Inflammatory macrophage treated with lipopolysaccharide for 4 hours (primary cell): ENCODE measurements at regions not wholly inside any gene's neighbourhood (a gene's known extent, or its start where the extent isn't known, plus 50 kb on each side); places are given as distances from the start of the nearest gene placed in this dataset.

Experiments used
- DNase-seq: peaks from one replicate; pipeline ENCODE4 v3.0.0-alpha.2; 2020

DNA sequence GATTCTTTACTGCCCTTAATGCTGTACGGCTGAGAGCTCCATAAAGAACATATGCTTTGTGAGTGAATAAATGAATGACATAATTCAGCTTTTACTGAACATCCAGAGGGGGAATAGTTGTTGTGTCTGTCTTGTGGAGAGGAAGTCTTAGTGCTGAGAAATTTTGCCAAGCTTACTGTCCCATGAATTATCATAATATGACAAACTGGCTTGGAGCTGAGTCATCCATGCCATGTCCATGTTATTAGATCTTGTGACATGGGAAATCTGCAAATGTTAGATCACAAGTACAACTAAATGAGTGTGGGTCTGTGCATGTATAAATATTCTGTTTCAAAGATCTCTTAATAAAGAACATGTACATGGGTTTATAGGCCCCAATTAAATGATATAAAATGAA is 350.4 kb downstream of the BMP4 start:
- DNase-seq, result no peak

DNA sequence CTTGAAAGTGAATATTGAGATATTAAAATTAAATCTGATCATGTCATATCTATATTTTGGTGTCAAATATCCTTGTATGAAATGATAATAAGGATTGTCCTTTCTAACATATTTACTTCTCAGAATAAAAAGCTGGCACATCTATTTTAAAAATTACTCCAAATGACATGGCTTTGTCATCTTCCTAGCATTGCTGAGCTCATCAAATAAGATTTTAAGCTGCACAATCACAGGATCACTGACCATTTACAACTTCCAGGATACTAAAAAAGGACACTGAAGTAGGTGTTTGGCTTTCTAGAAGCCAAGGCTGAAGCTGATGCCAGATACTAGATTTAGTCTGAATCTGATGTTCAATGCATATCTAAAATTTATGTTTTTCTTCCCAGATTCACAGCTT is 351.1 kb downstream of the BMP4 start:
- DNase-seq, result no peak

DNA sequence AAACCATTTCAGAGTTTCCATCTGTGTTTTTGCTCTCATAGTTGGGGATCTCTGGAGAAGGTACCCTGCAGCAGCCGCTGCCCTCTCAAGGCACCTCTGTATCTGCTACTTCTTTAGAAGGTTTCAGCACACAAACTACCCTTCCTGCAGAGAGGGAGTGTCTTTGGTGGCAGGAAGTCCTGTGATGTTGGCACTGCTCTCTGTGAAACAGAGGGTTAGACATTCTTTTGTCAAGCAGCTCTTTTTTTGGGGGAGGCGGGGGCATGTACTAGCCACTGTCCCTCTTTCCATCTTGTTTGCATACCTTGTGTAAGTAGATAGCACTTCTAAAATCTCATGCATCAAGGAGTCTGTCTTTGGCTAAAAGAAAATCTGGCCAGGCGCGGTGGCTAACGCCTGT is 352.6 kb downstream of the BMP4 start:
- no peak for DNase-seq

DNA sequence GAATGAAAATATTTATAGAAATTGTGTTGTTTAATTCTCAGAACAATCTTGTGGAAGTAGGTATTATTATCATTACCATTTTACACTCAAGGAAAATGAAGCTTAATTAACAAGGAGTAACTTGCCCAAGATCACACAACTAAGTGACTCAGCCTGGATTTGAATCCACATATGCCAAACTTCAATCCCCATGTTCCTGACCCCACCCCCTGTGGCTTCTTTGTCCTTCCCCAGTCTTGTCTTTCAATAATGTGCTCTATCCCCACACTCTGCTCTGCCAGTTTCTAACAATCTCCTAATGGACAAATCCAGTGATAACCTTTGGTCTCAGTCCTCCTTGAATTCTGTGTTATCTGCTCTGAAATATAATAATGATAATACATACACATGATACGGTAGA is 355.2 kb downstream of the BMP4 start:
- no peak for DNase-seq

DNA sequence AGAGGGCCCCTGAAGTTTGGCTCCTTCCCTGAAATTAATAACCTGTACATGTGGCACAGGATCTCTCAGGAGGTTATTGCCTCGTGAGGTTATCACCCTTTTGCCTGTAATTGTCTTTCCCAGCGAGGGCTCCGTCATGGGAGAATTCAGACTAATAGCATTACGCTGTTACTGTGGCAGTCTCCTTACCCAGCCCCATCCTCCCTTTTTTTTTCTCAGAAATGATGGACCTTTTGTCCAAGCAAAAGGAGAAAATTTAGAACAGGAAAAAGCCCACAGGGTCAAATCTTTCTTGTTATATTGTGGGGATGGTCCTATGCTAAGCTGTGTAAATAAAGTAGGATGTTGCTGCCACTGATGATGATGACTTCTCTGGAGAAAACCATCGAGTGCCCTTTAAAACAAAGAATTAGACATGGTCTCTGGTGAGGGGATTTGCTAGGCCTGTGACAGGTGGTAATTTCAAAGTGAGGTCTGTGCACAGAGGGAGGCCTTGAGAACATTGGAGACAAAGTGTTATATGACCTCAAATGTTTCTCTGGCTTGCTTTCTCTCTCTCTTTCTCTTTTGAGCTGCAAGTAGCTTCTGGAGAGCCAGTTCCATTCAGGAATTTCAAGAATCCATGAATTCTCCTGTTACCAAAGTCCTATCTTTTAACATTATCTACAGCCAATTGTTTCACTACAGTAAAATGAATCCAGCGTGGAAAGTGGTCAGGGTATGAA is 357.2 kb downstream of the BMP4 start:
- DNase-seq, result no peak

DNA sequence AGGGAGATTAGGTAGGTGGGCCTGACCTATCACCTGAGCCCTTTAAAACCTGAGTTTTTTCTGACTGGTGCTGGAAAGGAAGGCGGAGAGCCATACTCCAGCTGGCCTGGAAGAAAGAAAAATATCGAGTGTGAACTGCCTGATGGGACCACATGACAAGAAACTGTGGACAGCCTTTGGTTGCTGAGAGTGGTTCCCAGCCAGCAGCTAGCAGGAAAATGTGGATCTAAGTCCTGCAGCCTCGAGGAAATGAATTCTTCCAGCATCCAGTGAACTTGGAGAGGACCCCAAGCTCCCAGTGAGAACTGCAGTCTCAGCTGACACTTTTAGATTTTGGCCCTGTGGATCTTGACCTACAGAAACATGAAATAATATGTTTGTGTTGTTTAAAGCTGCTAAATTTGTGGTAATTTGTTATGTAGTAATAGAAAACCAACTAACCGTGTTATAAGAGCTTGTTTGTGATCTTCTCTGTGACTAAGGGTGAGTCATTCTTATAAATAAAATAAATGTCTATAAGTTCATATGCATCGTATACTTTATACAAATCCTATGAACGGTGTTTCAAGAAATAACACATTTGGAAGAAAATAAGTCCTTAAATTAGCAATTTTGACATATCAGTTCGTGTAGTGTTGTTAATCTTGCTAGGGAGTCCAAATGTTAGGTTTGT is 359.6 kb downstream of the BMP4 start:
- DNase-seq, result no peak

DNA sequence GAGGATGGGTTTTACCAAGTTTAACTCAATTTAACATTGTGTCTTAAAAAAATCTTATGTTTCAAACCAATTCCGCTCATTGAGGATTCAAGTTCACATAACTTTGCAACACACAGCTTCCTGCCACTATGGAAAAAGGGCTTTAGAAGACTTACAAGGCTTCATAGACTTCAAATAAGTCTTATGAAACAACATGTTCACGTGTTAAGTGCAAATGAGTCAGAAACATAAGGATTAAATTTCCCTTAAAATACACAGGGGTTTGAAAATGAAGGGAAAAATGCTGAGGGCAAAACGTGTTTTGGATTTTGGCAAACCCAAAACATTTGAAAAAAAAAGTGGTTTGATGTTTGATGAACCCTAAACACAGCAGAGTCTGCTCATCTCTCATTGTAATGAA is 364.8 kb downstream of the BMP4 start:
- DNase-seq, result no peak

DNA sequence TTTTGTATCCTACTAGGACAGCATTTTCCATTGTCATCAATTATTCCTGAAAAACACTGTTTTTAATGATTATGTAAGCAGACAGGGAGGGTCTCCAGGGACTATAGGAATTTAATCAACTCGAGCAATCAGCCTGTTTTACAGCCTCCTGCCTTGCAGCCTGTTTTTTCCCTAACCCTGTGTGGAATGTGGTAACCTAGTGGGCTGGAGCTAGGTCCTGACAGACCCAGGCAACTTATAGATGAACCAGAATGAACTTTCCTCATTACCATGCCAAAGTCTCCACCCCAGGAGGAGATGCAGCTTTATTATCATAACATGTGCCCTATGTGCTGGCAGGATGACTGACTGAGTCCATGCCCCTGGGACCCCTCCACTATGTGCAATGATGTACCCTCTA is 375.1 kb downstream of the BMP4 start:
- DNase-seq, result no peak

DNA sequence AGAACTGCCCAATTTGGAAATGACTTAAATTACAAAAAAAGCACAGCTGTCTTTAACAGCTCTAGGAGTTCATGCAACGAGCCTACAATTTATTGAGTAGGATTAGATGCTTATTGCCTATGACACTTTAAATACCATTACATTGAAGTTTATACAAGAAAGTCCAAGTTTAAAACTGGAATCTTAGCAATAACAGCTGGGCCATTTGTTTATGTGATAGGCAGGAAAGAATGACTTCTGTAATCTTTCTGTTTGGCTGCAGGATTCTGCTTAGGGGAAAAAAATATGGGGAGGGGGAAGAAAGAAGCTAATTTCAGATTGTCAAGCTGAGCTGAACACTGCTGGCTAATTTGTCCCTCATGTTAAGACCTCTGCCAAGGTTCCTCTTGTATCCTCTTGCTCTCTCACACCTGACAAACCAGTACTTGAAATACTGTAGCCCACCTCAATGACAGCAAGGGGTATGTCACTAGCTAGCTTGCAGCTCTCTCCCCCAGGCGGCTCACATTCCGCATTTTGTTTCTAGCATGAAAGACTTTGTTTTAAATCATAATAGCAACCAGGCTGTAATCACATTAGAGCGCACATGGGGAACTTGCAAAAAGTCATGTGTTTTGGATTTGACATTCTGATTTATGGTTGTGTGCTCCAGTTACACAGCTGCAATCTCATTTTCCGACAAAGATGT is 384.8 kb downstream of the BMP4 start:
- no peak for DNase-seq

DNA sequence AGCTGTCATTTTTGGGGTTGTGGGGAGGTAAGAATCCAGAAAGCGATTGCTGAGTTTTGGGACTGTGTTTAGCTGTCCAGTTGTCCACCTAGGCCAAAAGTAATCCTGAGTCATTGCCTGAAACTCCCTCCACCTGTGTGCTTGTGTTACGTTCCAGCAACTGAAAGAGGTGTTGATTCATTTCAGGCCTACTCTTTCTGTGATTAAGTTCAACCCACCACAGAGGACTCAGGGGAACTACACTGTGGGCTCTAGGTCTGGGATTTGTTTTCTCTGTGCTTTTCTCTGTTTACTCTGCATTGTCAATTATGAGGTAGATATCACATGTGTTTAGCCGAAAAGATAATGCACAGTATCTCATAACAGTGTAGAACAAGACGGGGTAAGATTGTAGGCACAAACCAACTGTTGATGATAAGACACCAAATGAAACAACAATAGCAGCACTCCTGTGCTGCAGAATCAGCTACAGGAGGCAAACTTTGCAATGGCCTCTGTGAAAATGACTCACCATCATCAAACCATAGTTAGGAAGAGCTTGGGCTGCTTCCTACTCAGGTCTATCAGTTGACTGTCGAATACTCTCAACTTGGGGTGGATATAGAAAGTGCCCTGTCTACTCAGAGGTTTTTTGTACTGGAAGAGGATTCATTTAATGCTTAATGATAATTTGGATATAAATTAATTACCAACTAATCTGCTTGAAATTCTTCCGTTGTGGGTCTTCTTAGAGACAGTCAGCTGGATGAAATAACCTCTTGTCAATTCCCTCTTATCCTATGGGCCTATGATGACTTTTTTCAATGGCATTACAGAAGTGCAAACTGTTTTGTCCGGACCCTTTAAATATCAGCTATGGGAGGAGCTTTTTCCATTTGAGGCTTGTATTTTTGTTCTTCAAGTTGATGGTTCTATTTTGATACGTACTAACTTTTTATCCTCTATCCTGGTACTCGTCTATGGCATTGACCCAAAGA is 385.9 kb downstream of the BMP4 start:
- no peak for DNase-seq

DNA sequence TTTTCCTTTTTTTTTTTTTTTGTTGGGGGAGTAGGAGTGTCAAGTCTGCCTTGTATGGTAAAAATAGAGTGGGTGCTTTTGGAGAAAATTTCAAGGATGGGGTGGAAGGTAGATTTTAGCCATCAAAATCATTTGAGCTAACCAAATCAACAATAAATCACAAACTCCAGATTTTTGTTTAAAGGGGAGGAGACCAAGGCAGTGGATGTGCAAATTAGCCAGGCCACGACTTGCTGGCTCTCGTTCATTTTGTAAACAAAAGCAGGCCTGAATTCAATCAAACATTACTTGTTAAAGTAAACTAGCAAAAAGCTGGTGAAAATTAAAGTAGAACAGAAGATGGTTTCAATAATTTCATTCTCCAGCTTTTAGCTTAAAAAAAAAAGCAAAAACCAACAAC is 387.2 kb downstream of the BMP4 start:
- no peak for DNase-seq

DNA sequence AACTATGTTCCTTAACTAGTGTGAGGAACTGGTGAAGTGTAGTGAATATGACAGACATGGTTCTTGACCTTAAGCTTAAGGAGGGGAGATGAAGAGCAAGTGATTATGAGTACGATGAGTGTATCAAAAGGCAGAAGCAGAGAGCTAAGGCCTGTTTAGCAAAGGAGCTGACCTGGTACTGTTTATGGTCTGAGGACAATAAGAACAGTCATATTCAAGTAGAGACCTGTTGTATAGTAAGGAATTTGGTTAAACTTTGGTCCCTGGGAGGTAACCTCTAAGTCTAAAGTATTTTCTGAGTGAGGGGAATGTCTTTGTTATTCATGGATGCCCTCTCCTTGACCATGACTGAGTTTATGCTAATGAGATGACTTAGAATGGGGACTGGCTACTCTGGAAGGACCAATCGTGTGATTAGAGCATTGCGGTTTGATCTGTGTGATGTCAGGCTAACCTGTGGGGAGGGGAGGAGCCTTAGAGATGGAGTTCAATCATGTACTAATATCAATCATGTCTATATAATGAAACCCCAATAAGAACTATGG is 389.3 kb downstream of the BMP4 start:
- no peak for DNase-seq

DNA sequence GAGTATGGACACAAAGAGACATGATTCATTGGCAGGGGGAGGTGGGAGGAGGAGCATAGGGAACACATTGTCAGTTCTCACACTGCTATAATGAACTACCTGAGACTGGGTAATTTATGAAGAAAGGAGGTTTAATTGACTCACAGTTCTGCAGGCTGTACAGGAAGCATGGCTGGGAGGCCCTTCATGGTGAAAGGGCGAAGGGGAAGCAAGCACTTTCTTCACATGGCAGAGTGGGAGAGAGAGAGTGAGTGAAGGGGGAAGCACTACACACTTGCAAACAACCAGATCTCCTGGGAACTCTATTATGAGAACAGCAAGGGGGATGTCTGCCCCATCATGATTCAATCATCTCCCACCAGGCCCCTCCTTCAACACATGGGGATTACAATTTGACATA is 391.8 kb downstream of the BMP4 start:
- DNase-seq, result no peak

DNA sequence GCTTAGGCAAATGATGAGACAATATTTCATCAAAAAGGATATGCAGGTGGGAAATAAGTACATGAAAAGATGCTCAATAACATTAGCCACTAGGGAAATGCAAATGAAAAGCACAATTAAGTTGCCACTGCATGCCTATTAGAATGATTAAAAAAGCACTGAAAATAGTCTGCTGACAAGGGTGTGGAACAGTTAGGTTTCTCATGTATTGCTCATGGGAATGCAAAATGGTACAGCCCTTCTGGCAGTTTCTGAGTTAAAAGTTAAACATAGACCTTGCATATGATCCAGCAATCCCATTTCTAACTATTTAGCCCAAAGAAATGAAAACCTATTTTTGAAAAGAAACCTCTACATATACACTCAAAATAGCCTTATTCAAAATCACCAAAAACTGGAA is 393.0 kb downstream of the BMP4 start:
- DNase-seq, result no peak

DNA sequence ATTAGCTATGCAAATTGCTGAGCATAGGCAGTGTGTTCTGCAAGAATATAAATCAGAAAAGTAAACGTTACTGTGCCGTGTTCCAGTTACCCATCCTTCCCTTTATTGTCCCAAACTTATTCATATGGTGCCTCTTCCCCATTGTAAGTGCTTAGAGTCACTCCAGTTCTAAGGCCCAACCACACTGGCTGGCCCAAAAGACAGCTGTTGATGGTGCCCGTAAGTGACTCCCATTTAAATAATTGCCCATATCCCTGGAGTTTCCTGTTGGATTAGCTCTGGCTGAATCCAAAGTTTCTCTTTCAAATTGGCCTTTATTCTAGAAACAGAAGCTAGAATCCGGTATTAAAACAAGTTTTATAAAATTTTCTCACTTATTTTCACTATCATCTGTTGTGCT is 400.1 kb upstream of the DDHD1 start:
- DNase-seq, result no peak

DNA sequence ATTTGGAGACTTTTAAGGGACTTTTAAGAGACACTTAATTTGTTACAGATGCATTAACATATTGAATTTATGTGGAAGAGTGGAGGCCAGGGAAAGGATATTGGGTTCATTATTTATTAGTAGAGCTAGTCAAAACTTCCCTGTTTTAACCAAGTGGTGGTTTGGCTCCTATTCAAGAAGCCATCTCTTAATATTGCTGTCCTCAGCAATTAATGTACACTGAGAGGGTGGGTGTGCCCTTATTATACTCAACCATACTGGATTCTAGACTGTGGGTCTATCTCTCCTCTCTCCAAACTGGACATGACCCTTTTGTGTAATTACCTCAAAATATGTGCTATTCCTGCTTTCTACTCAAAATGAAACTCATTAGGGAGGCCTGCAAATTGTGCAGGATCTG is 398.7 kb upstream of the DDHD1 start:
- no peak for DNase-seq

DNA sequence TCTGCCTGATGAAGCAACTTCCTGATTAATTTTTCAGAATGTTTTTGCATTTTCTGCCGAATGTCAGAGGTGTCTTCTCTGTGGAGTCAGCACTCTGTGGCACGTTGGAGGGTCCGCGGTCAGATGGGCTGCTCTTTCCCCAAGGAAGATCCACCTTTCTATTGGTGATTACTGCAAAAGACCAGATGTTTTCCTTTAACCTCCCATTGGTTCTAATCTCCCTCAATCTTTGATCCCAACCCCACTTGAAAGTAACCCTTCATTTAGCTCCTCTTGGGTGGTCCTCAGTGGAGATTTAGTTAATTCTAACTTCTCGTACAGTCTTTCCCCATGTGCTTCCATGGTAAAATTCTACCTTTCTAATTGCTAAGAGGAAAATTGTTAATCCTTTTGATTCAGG is 397.7 kb upstream of the DDHD1 start:
- DNase-seq, result no peak

DNA sequence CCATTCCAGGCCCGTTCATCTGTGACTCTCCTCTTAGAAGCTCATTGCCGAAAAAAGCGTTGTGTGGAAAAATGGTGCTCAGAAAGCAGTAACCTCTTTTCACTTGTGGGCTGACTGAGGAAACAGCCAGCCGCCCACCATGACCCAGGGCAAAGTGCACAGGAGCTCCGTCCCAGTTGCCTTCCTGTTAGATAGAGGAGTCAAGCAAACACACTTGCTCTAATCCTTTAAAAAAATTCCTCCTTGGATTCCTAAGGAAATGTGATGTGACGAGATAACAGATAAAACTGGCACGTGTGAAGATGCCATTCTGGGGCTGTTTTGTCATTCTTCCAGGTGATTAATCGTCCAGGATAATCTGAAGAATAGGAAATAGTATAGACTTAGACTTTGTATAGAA is 396.8 kb upstream of the DDHD1 start:
- DNase-seq, result no peak

DNA sequence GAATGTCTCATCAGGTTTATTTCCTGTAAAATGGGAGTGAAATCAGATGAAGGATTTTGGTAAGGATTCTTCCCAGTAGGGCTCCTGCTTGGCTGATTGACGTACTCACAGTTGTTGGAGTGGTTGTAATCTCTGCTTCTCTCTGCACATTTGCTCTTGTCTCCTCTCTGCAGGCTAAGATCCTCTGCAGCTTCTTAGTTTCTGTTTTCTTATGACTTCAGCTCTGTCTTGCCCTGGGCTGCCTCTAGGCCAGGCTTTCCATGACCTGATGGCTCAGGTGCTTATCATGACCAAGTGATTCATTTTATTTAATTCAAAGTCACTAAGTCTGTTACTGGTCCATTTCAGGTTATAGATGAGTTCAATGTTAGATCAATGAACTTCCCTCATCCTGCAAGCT is 394.5 kb upstream of the DDHD1 start:
- no peak for DNase-seq

DNA sequence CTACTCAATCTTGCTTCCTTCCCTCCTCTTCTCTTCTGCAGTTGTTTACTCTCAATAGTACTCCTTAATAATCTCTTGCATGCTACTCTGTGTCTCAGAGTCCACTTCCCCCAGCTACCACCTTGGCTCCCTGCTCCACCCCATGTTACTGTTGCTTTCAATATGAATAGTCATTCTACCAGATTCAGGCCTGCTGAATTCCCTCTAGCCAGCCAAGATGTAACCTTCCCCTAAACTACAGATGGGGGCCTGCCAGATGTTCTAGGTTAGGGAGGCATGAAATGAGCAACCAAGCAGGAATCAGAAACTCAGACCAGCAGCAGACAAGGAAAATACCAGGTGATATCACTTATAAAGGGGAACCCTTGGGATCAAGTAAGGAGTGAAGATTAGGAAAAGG is 392.1 kb upstream of the DDHD1 start:
- DNase-seq, result no peak

DNA sequence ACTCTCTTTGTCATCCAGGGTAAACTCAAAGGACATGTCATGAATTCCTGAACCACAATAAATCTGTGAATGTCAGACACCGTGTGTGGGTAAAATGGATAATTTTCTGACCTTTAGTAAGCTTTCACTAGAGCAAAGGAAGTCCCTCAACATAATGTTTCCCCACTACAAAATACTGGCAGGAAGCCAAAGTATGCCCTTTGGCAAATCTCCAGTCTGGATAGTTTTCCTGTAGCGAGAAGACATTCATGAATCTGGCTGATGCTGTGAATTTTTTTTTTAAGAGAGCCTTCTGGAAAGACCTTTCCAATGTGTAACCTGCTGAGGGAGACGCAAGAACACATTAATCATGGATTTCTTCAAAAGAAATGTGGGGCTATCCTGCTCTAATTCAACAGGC is 389.6 kb upstream of the DDHD1 start:
- DNase-seq, result no peak

DNA sequence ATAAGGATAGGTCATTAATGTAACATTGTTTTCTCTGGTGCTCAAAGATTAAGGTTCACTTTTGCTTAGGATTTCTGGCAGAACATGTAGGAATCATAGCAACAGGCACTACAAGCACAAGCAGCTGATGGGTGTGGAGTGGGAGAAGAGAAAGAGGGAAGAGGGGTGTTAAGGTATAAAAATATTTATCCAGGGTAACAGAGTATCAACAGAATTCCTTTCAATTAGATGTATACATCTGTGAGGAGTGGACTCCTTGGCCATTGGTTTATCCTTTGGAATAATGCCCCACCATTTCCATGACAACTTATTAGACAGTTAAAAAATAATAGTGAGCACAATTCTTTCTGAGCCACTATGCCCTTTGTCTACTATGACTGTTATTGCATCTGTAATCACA is 388.3 kb upstream of the DDHD1 start:
- no peak for DNase-seq
